ENCODE measurements at regions not wholly inside any gene's neighbourhood (a gene's known extent, or its start where the extent isn't known, plus 50 kb on each side); places are given as distances from the start of the nearest gene placed in this dataset.

- Histone ChIP-seq H3K18ac (ENCODE audit: low read depth, low read length) (no peak overlapping the region), H3K4me1 (ENCODE audit: control insufficient read depth, insufficient read depth, low read length) (no peaks in the 10 kb centered on the region), H2AK9ac (replicated peaks; ENCODE audit: low read depth, low read length, poor library complexity) (no peak overlapping the region), H3K79me1 (ENCODE audit: low read depth in 1 of 2, low read length in 2 of 2) (no peaks in the 10 kb centered on the region), H3K9ac (ENCODE audit: low read depth, low read length) (no peak overlapping the region), H4K5ac (ENCODE audit: low read depth, low read length) (no peak overlapping the region), H3K27ac (ENCODE audit: insufficient read depth, low read length) (no peak overlapping the region), H2BK20ac (ENCODE audit: low read depth, low read length) (no peak overlapping the region), H2BK15ac (ENCODE audit: low read depth, low read length) (no peak overlapping the region), H3K23ac (ENCODE audit: low read depth, low read length) (no peak overlapping the region), H3K4me3 (ENCODE audit: insufficient read depth, low read depth, low read length) (no peak overlapping the region), H3K4me2 (ENCODE audit: low read depth, low read length) (no peak overlapping the region), H3K27me3 (ENCODE audit: control insufficient read depth, insufficient read depth, low read length) (no peaks in the 10 kb centered on the region), H2AK5ac (ENCODE audit: low read depth, low read length) (no peak overlapping the region), H4K20me1 (ENCODE audit: insufficient read depth, low read length) (no peaks in the 10 kb centered on the region), H2AFZ (replicated peaks; ENCODE audit: low read length, poor library complexity) (no peak overlapping the region), H4K91ac (ENCODE audit: insufficient read depth, low read depth, low read length) (no peak overlapping the region), H3K4ac (ENCODE audit: low read depth, low read length) (no peak overlapping the region), H4K8ac (ENCODE audit: low read depth in 2 of 2, low read length in 2 of 2) (no peak overlapping the region), H3K36me3 (ENCODE audit: control insufficient read depth, insufficient read depth, low read length) (no peaks in the 10 kb centered on the region), H2BK120ac (ENCODE audit: low read depth, low read length) (no peak overlapping the region), H3K14ac (replicated peaks; ENCODE audit: low read depth, low read length) (no peak overlapping the region), H3K9me3 (ENCODE audit: control insufficient read depth, insufficient read depth, low read length) (no peaks in the 10 kb centered on the region), H3K56ac (ENCODE audit: extremely low read depth, insufficient read depth, low read length) (no peak overlapping the region), H3K9me1 (ENCODE audit: insufficient read depth, low read length) (no peaks in the 10 kb centered on the region), H2BK5ac (ENCODE audit: low read depth, low read length, poor library complexity, severe bottlenecking) (no peak overlapping the region)
- BruUV-seq (replicated peaks), result no TSS peak
- ChIA-PET POLR2A (ENCODE audit: unreplicated experiment) (no interaction called here), CTCF (interaction anchor here (0.6 kb wide), 1 partner anchor 522 kb away, joined by 3 read pairs; no protein-coding TSS in a partner anchor)
- DNase-seq (no peak), ATAC-seq (ENCODE audit: low read depth) (no peak)
- no CpG with 5 or more reads among the region's 1 CpG for WGBS, 2 experiments (ENCODE audit: extremely low coverage in 2 of 2, insufficient read length in 1 of 2)
- no peak for TF ChIP-seq CEBPB (IDR thresholded peaks at IDR 0.05; ENCODE audit: low read depth, low read length)
- TF ChIP-seq RFX5 (IDR thresholded peaks at IDR 0.05; ENCODE audit: low read depth, low read length), result no peak
- no peak for TF ChIP-seq SMC3 (IDR thresholded peaks at IDR 0.05; ENCODE audit: low read depth, low read length)
- TF ChIP-seq RAD21 (IDR thresholded peaks at IDR 0.05; ENCODE audit: low read length), result no peak
- no peak for TF ChIP-seq USF2 (IDR thresholded peaks at IDR 0.05; ENCODE audit: low read depth, low read length)
- no peak for TF ChIP-seq POLR2A (IDR thresholded peaks at IDR 0.05; ENCODE audit: low read depth, low read length)
- no peak for TF ChIP-seq MXI1 (IDR thresholded peaks at IDR 0.05; ENCODE audit: borderline replicate concordance, low read depth, low read length)
- TF ChIP-seq RCOR1 (IDR thresholded peaks at IDR 0.05; ENCODE audit: insufficient replicate concordance, low read length), result no peak
- no peak for TF ChIP-seq BHLHE40 (IDR thresholded peaks at IDR 0.05; ENCODE audit: low read depth, low read length)
- TF ChIP-seq MAFK (IDR thresholded peaks at IDR 0.05; ENCODE audit: low read depth, low read length), result no peak
- TF ChIP-seq CHD1 (IDR thresholded peaks at IDR 0.05; ENCODE audit: low read depth, low read length), result no peak
- no peak for TF ChIP-seq CTCF (conservative IDR thresholded peaks at IDR 0.05; ENCODE audit: low read depth, low read length)
- no peak for TF ChIP-seq MAZ (IDR thresholded peaks at IDR 0.05; ENCODE audit: borderline replicate concordance, low read depth, low read length)
- TF ChIP-seq ELK1 (IDR thresholded peaks at IDR 0.05; ENCODE audit: borderline replicate concordance, low read depth, low read length), result no peak
- TF ChIP-seq FOS (IDR thresholded peaks at IDR 0.05; ENCODE audit: low read depth, low read length), result no peak
- no peak for TF ChIP-seq NFE2L2 (IDR thresholded peaks at IDR 0.05; ENCODE audit: low read depth, low read length)
- in situ Hi-C loops (cut with MboI; ENCODE audit: low sequenced_read_pairs), result no loop called here
- intact Hi-C loops (cut with micrococcal nuclease), result no loop called here
- dilution Hi-C loops (cut with HindIII; ENCODE audit: low sequenced_read_pairs, unreplicated experiment), result no loop called here
These were observed 214.3 kb upstream of the ESRRG start for GRCh38 chr1:216937491-216937890.

Measured in IMR-90 (cell line).